ENCODE measurements at regions not wholly inside any gene's neighbourhood (a gene's known extent, or its start where the extent isn't known, plus 50 kb on each side); places are given as distances from the start of the nearest gene placed in this dataset.
"Not testable (repeated sequence)": the region's sequence is repeated elsewhere in the genome, so short reads cannot be mapped to it uniquely, and the experiment has no call there.

DNA sequence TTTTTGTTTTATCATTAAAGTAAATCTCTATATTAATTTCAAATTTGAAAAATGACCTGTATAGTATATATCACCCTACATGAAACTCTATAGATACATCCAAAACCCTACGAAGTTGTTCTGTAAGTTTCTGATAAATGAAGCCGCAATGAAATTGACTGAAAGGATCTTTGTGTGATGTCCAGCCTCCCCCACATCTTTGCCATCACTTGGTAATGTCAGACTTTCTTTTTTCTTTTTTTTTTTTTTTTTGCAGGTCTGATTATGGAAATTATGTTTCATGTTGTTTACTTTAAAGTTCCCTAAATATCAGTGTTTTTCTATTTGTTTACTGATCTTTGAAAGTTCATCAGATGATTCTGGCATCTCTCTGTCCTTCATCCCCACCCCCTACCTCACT, 155.6 kb upstream of the CDH4 start:
- DNase-seq = no peak
- H3F3A ChIP-seq (ENCODE audit: insufficient read depth, low read length) = no peaks in the 10 kb centered on the region
- H3K4me1 ChIP-seq (ENCODE audit: low read length) = no peaks in the 10 kb centered on the region
- H3K4me2 ChIP-seq (ENCODE audit: low read depth, low read length) = no peak overlapping the region
- H4K20me1 ChIP-seq (ENCODE audit: insufficient read depth, low read length) = no peaks in the 10 kb centered on the region
- H3K79me2 ChIP-seq (ENCODE audit: low read length) = no peaks in the 10 kb centered on the region
- no peaks in the 10 kb centered on the region; the same call in 1 of the 2 replicates for H3K27me3 ChIP-seq (replicated peaks; ENCODE audit: insufficient read depth, low read length)
- no peak overlapping the region for H3K27ac ChIP-seq (ENCODE audit: low read length)
- TF ChIP-seq EZH2phosphoT487 (IDR thresholded peaks at IDR 0.05; ENCODE audit: low read length) (no peak), EZH2 (optimal IDR thresholded peaks at IDR 0.05; ENCODE audit: low read depth, low read length) (no peak)
- TF ChIP-seq, protein P1, sequence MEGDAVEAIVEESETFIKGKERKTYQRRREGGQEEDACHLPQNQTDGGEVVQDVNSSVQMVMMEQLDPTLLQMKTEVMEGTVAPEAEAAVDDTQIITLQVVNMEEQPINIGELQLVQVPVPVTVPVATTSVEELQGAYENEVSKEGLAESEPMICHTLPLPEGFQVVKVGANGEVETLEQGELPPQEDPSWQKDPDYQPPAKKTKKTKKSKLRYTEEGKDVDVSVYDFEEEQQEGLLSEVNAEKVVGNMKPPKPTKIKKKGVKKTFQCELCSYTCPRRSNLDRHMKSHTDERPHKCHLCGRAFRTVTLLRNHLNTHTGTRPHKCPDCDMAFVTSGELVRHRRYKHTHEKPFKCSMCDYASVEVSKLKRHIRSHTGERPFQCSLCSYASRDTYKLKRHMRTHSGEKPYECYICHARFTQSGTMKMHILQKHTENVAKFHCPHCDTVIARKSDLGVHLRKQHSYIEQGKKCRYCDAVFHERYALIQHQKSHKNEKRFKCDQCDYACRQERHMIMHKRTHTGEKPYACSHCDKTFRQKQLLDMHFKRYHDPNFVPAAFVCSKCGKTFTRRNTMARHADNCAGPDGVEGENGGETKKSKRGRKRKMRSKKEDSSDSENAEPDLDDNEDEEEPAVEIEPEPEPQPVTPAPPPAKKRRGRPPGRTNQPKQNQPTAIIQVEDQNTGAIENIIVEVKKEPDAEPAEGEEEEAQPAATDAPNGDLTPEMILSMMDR (IDR thresholded peaks at IDR 0.05; ENCODE audit: low read length) = no peak
- H3K9me3 ChIP-seq (replicated peaks; ENCODE audit: insufficient read depth, low read length) = no peaks in the 10 kb centered on the region
- H3K9ac ChIP-seq (ENCODE audit: low read length) = no peak overlapping the region
- no peak overlapping the region for H2AFZ ChIP-seq (ENCODE audit: low read length)
- no peaks in the 10 kb centered on the region for H3K36me3 ChIP-seq (replicated peaks; ENCODE audit: insufficient read depth, low read length)
- H3K9me2 ChIP-seq (replicated peaks; ENCODE audit: insufficient read depth, low read length) = no peaks in the 10 kb centered on the region
- H3K4me3 ChIP-seq (ENCODE audit: low read length) = no peak overlapping the region

GRCh38 chr20:61099806-61100205, 152.3 kb upstream of the CDH4 start:
- Histone ChIP-seq H3K4me2 (ENCODE audit: low read depth, low read length) (no peak overlapping the region), H3K36me3 (replicated peaks; ENCODE audit: insufficient read depth, low read length) (no peaks in the 10 kb centered on the region), H3K4me1 (ENCODE audit: low read length) (no peaks in the 10 kb centered on the region), H4K20me1 (ENCODE audit: insufficient read depth, low read length) (no peaks in the 10 kb centered on the region), H2AFZ (ENCODE audit: low read length) (no peak overlapping the region), H3K79me2 (ENCODE audit: low read length) (no peaks in the 10 kb centered on the region), H3K9me3 (replicated peaks; ENCODE audit: insufficient read depth, low read length) (no peaks in the 10 kb centered on the region), H3K27me3 (replicated peaks; ENCODE audit: insufficient read depth, low read length) (no peaks in the 10 kb centered on the region; the same call in 1 of the 2 replicates), H3K4me3 (ENCODE audit: low read length) (no peak overlapping the region), H3K9me2 (replicated peaks; ENCODE audit: insufficient read depth, low read length) (no peaks in the 10 kb centered on the region), H3K9ac (ENCODE audit: low read length) (no peak overlapping the region), H3K27ac (ENCODE audit: low read length) (no peak overlapping the region), H3F3A (ENCODE audit: insufficient read depth, low read length) (no peaks in the 10 kb centered on the region)
- no peak for DNase-seq
- TF ChIP-seq EZH2phosphoT487 (IDR thresholded peaks at IDR 0.05; ENCODE audit: low read length) = no peak
- TF ChIP-seq EZH2 (optimal IDR thresholded peaks at IDR 0.05; ENCODE audit: low read depth, low read length) = no peak
- TF ChIP-seq, protein P1 (IDR thresholded peaks at IDR 0.05; ENCODE audit: low read length) = no peak

DNA sequence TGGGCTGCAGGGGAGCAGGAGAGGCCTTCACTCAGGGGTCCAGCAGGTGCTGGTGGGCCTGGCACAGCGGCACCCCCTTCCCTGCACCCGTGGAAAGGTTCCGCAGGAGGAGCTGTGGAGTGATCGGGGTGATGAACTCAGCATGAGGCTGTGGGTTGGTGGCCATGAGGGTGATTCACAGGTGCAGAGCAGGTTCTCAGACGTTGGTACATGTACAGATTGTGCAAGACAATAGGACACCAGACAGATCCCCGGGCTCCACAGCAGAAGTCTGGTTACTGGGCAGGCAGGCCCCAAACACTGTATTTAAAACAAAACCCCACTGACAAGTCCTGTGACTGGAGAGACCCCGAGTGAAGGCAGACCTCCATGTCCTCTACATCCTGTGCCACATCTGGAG, 151.6 kb upstream of the CDH4 start:
- Histone ChIP-seq H3K4me3 (ENCODE audit: low read length) (no peak overlapping the region), H3K79me2 (ENCODE audit: low read length) (no peaks in the 10 kb centered on the region), H3K36me3 (replicated peaks; ENCODE audit: insufficient read depth, low read length) (no peaks in the 10 kb centered on the region), H3K9me2 (replicated peaks; ENCODE audit: insufficient read depth, low read length) (no peaks in the 10 kb centered on the region), H3F3A (ENCODE audit: insufficient read depth, low read length) (no peaks in the 10 kb centered on the region), H3K27ac (ENCODE audit: low read length) (no peak overlapping the region), H2AFZ (ENCODE audit: low read length) (no peak overlapping the region), H3K4me1 (ENCODE audit: low read length) (no peaks in the 10 kb centered on the region), H3K9ac (ENCODE audit: low read length) (no peak overlapping the region), H3K27me3 (replicated peaks; ENCODE audit: insufficient read depth, low read length) (no peaks in the 10 kb centered on the region; the same call in 1 of the 2 replicates), H3K4me2 (ENCODE audit: low read depth, low read length) (no peak overlapping the region), H4K20me1 (ENCODE audit: insufficient read depth, low read length) (no peaks in the 10 kb centered on the region), H3K9me3 (replicated peaks; ENCODE audit: insufficient read depth, low read length) (no peaks in the 10 kb centered on the region)
- DNase-seq = no peak
- TF ChIP-seq, protein P1 (IDR thresholded peaks at IDR 0.05; ENCODE audit: low read length) = no peak
- TF ChIP-seq EZH2phosphoT487 (IDR thresholded peaks at IDR 0.05; ENCODE audit: low read length) (no peak), EZH2 (optimal IDR thresholded peaks at IDR 0.05; ENCODE audit: low read depth, low read length) (no peak)

DNA sequence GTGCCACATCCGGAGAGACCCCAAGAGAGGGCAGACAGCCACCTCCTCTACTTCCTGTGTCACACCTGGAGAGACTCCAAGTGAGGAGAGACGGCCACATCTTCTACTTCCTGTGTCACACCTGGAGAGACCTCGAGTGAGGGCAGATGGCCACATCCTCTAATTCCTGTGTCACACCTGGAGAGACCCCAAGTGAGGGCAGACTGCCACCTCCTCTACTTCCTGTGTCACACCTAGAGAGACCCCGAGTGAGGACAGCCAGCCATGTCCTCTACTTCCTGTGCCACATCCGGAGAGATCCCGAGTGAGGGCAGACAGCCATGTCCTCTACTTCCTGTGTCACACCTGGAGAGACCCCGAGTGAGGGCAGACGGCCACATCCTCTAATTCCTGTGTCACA, 150.7 kb upstream of the CDH4 start:
- H3K9me2 ChIP-seq (replicated peaks; ENCODE audit: insufficient read depth, low read length); H4K20me1 ChIP-seq (ENCODE audit: insufficient read depth, low read length); H3K9ac ChIP-seq (ENCODE audit: low read length); DNase-seq; H3K27ac ChIP-seq (ENCODE audit: low read length); H3K27me3 ChIP-seq (replicated peaks; ENCODE audit: insufficient read depth, low read length); H2AFZ ChIP-seq (ENCODE audit: low read length); H3F3A ChIP-seq (ENCODE audit: insufficient read depth, low read length); H3K4me1 ChIP-seq (ENCODE audit: low read length); H3K36me3 ChIP-seq (replicated peaks; ENCODE audit: insufficient read depth, low read length); H3K79me2 ChIP-seq (ENCODE audit: low read length); H3K4me3 ChIP-seq (ENCODE audit: low read length); H3K4me2 ChIP-seq (ENCODE audit: low read depth, low read length); H3K9me3 ChIP-seq (replicated peaks; ENCODE audit: insufficient read depth, low read length): not testable (repeated sequence)
